Fibroblast of skin of left biceps (primary cell): ENCODE measurements at regions not wholly inside any gene's neighbourhood (a gene's known extent, or its start where the extent isn't known, plus 50 kb on each side); places are given as distances from the start of the nearest gene placed in this dataset.
A peak's percentile ranks its signal among the peaks of the same experiment; 100 is the strongest.

Experiments used
- DNase-seq, 2 experiments: peaks; one replicate each; pipeline ENCODE4 v3.0.0-alpha.2; 2013; ENCODE audit warnings: low read depth in 2 of 2

DNA sequence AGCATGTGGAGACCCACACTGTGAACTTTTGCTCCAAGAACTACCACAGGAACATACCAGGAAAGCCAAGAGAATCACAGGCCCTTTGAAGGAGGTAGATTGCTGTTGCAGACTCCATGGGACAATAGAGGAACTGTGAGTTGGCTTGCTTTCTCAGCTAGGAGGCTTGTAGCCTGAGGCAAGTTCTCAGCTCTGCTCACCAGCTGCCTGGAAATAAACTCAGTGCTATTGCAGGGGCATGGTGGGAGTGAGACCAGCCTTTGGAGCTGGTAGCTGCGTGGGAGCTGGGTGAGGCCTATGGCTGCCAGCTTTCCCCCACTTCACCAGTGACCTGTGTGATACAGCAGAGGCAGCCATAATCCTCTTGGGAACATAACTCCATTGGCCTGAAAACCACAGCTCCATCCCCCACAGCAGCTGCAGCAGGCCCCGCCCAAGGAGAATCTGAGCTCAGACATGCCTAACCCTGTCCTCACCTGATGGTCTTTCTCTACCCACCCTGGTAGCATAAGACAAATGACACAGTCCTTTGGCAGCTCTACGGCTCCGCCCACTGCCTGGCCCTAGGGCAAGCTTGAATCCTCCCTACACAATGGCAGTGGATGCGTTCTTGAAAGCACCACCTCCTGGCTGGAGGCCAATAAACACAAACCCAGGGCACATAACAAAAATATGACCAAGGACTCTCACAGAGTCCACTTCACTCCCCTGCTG lies 389.5 kb downstream of the KIF4B start:
- DNase-seq = no peak

GRCh38 chr5:155406815-155407214 lies 393.3 kb downstream of the KIF4B start:
- no peak for DNase-seq

- no peak for DNase-seq
These were observed 394.9 kb downstream of the KIF4B start for GRCh38 chr5:155408465-155408864.

DNA sequence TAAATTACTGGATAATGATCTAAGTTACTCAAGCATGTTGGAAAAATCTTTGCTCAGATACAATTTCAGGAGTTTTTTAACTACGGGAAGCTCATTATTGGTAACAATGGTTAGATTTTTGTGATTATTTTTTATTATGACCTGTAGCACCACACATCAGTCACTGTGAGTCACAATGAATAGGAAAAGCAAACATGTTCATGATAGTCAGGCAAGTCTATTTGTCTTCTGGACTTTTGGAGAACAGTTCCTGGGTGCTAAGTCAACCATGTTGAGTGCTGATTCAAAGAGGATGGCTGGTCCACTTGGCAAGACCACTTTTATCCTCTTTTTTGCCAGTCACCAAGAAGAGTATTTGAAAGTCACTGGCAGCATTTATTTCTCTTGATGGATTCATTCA lies 403.2 kb downstream of the KIF4B start:
- no peak for DNase-seq

DNA sequence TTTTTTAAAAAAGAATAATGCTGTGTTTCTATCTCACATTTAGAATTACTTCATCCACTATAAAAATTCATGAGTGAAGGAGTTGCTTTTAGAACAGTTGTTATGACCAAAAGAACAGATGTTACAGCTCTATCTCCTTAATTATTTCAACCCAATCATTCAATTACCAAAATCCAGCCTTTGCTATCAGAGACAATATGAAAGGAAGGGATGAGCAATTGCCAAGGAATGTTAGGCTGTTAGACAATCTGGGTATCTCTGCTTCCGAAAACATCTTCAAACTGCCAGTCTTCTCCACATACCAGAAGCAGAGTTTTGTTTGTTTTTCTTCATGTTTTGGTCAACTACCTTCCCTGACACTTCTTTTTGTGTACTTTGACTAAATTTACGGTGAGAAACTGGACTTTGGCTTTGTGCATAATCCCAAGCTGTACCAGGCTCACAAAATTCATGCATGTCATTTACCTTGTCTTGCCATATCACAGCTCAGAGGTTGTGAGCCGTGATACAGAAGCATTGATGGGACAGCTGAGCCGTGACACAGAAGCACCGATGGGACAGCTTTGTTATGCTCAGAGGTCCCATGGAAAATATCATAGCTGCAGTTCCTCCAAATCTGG lies 405.5 kb downstream of the KIF4B start:
- DNase-seq = no peak

GRCh38 chr5:155430192-155430591 lies 416.6 kb downstream of the KIF4B start:
- DNase-seq = no peak

DNA sequence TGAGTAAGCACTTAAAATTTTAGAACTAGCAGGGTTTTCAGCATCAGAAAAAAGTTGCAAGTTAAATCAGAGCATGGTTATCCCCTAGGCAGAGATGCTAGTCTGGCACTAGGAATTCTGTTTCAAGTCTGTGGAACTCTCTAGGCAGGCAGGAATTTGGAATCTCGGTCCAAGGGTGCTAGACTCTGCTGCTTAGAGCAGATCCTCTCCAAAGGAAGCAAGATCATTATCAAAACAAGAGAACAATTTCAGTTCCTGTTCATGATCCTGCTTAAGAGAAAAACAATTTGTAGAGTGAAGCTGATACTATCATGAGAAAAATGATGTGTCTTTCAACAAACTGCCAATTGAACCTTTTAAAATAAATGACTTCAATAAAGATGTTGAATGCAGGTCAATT lies 420.7 kb downstream of the KIF4B start:
- DNase-seq = no peak

- DNase-seq = no peak
These were observed 421.1 kb downstream of the KIF4B start for GRCh38 chr5:155434681-155435080.

- DNase-seq = no peak
These were observed 428.3 kb downstream of the KIF4B start for GRCh38 chr5:155441849-155442248.

DNA sequence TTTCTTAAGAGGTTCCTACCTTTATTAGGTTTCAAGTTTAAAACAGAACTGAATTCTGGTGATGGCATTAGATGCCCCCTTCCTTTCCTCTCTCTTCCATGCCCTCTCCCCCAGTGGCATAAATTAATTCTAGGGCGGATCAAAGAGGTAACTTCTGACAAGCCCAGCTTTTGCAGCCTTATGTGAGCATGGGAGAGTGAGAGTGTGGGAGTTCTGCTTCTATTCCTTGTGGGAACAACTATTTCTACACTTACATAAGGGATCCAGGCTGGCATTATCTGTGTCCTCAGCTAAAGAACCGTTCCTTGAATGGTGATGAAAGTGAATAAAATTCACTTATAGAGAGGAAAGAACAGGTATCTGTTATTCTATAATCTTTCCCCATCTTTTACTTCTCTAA lies 437.6 kb downstream of the KIF4B start:
- DNase-seq = no peak

DNA sequence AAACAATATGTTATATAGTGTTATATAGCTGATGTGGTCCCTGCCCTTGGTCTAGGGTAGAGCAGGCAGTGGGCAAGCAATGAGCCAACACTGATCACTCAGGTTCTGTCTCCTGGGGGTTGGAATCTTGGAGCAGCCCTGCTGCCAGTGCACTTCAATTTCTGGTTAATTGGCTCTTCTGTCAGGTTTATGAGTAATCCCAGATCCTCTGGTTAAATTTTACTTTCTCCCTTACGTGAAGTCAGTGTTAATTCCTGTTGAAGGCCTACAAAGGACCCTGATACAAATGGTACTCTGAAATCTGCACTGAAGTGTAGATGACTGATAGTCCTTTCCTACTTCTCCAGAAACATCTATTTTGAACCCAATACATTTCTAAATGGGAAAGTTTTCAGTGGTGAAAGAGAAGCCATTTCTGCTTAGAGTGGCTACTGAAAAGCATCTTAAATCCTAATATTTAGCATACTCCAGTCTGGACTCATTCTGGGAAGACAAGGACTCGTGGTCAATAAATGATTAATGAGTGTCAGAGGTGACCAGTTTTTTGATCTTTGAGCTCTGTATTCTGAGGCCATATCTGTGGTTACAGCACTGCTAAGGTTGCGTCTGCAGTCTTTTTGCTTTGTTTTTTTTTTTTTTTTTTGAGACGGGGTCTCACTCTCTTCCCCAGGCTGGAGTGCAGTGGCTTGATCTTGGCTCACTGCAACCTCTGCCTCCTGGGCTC lies 442.4 kb downstream of the KIF4B start:
- no peak for DNase-seq

GRCh38 chr5:155459889-155460500 lies 446.4 kb downstream of the KIF4B start:
- no peak for DNase-seq

DNA sequence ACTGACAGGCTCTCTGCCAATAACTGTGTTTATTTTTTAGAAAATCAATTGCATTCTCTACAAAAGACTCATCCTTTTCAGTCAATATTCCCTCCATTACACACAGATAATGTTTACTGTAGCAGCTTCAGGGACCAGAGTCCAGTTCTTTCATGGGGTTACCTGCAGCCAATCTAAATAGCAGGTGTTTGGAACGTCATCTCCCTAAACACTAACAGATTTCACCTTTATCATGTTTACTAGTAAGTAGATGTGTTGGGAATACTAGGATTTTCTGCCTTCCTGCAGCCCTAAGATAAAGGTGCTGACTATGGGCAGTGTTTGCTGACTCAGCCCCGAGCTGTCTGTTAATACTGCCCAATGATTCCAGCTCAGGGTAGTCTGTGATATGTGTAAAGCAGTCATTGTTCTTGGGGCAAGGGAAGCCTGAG lies 447.0 kb downstream of the KIF4B start:
- no peak for DNase-seq

- no peak for DNase-seq
These were observed 447.7 kb downstream of the KIF4B start for GRCh38 chr5:155461304-155461703.

DNA sequence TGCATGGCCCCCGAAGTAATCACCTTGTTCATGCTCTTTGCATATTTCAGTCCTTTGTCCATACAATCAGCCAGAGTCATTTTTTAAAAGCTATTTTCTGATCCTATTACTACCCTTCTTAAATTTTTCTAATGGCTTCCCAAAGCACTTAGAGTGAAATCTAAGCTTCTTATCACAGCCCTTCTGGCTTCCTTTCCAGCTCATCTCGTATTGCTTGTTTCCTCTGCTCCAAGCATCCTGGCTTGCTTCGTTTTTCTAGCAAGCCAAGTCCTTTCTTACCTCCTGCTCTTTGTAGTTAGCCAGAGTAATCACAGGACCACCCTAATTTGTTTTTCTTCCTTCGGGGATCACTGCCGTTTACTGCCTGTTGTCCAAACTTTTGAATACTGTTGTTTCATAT lies 453.3 kb downstream of the KIF4B start:
- no peak for DNase-seq

GRCh38 chr5:155471027-155471426 lies 457.5 kb downstream of the KIF4B start:
- no peak for DNase-seq

- DNase-seq = no peak
These were observed 459.2 kb downstream of the KIF4B start for GRCh38 chr5:155472780-155473179.

DNA sequence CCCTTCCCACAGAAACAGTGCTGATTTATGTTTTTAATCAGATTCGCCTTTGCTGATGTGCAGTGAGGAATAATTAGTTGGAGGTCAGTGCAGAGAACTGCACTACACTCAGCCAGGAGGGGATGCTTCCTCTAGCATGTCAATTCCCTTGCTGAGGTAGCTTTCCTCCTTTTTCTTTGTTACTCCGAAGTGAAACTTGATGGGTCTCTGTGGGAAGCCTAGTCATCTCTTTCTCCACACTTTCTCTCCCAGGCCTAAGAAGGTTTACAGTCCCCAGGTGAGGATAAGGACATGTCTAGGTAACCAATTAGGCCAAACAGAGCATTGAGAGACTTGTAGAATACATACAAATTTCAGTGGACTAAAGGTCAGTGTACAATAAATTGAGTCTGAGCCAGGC lies 461.8 kb downstream of the KIF4B start:
- DNase-seq = no peak

- no peak for DNase-seq
These were observed 467.2 kb downstream of the KIF4B start for GRCh38 chr5:155480731-155481131.

DNA sequence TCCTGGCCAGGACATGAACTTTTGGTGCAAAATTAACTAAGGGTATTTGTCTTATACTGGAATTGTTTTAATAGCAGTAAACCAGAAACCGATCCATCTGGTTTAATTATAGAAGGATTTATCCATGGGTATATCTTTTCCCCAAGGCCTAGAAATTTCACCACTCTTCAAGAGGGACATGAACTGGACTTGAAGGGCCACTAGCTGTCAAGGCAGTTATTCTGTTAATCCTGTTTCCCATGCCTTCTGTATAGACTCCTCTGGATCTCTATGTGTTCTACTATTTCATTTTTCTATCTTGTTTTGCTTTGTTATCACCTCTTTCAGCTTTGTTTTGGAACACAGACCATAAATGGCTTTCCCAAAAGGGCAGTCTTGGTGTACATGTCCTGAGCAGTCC lies 467.6 kb downstream of the KIF4B start:
- DNase-seq = no peak

DNA sequence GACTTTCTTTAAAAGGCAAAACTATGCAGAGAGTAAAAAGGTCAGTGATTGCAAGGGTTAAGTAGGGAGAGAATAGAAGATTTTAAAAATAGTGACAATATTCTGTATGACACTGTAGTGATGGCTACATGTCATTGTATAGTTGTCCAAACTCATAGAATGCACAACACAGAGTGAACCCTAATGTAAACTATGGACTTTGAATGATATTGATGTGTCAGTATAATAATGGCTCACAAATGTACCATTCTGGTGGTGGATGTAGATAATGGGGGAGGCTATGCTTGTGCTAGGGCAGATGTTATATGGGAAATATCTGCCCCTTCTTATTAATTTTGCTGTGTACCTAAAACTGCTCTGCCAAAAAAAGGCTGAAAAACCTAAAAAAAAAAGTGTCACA lies 468.9 kb downstream of the KIF4B start:
- no peak for DNase-seq

- peak; percentile 3 for DNase-seq
These were observed 471.8 kb downstream of the KIF4B start for GRCh38 chr5:155485386-155485785.

- DNase-seq = no peak
These were observed 476.4 kb downstream of the KIF4B start for GRCh38 chr5:155489949-155490348.
